ENCODE measurements at regions not wholly inside any gene's neighbourhood (a gene's known extent, or its start where the extent isn't known, plus 50 kb on each side); places are given as distances from the start of the nearest gene placed in this dataset.

DNA sequence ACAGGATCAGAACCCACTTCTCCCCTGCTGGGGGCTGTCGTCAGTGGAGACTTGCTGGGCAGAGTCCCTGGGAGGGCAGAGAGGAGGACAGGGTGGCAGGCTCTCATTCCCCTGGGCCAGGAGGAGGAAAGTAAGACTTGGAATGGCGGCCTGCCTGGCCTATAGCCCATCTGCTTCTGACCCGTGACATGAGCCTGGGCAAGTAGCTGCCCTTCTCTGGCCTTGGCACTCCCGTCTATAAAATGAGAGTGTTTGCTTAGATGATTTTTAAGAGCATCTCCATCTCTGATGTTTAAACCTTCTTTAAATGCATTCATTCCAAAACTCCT lies 173.0 kb downstream of the DDX1 start:
- no peak for DNase-seq (ENCODE audit: low read depth)

DNA sequence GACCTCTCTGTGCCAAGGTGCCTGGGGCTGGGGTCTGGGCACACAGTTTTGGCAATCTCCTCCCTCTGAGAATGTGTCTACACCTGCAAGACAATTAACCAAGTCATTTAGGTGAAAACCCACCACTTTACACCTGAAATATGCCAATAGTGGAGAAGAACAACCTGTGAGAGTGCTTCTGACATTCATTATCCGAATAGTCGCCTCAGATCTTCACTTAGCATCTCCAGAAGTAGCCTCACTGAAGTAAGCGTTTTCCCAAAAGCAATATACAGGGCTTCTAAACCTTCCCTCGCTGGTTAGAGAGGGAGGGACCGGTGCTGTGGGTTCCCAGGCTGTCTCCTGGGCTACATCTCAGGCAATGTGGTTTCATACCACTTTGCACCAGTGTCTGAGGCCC lies 173.5 kb downstream of the DDX1 start:
- no peak for DNase-seq (ENCODE audit: low read depth)

DNA sequence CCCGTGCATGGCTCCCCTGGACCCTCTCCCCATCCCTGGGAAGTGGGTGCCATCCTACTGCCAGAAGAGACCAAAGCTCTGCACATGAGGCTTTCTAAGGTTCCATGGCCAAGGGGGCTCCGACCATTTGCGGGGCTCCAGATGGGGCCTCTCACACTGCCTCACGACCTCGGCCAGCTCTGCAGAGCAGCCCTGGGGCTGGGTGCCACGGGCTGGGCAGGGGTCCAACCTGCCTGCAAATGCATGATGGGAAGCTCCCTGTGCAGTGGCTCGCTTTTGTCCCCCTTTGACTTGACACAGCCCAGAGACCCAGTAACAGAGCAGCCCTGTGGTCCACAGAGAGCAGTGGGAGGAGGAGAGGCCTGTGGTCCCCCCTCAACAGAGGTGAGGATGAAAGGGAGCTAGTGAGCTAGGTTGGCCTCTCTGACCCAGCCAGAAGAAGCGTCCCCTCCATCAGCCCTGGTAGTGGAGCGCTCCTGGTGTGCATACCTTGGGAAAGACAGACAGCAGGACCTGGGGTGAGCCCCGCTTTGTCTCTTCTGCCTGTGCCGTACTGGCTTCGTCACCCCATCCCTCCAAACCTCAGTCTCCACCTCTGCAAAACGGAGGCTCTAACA lies 174.1 kb downstream of the DDX1 start:
- DNase-seq (ENCODE audit: low read depth), result no peak

DNA sequence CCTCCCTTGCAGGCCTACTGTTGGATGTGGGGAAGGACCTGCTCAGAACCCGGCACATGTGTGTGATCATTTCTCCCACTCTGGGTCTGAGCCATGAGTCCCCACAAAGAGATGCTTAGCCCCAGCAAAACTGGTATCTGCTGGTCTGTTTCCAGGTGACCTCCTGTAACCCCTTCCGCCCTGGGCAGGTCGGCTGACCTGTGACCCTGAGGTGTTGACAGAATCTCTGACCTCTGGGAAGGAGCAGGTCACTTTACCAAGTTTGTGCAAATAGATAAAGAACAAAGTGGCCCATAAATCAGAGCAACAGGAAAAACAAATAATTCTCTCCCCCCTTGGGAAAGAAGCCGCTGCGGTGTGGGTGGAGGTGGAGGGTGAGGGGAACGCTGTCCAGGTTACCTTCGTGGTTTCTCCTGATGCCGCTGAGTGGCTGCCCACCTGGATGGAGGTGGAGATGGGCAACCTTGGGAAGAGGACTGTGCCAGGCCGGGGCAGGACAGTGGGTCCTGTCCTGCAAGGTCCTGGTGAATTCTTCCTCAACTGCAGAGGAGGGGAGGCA lies 174.0 kb upstream of the MYCN start:
- no peak for DNase-seq (ENCODE audit: low read depth)

DNA sequence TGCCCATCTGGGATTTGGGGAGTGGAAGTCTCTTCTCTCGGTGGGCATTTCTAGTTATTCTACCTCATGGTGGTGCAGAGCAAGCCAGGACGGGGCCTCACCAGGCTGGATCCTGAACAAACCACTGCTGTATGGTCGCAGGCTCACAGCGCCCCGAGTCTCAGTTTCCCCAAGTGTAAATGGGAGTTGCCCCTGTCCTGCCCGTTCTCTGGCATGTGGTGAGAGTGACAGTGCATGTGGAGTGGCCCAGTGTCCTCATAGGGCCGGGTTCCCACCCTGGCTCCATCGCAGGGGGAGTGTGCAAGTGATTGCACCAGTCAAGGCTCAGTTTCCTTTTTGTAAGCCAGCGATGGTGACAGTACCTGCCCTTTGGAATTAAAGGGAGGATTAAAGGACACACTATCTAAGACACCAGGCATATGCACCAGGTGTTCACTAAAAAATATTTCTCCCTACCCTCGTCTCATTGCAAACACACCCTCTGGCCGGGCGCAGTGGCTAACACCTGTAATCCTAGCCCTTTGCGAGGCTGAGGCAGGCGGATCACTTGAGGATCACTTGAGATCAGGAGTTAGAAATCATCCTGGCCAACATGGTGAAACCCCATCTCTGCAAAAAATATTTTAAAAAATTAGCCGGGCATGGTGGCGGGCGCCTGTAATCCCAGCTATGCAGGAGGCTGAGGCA lies 173.3 kb upstream of the MYCN start:
- DNase-seq (ENCODE audit: low read depth), result no peak

DNA sequence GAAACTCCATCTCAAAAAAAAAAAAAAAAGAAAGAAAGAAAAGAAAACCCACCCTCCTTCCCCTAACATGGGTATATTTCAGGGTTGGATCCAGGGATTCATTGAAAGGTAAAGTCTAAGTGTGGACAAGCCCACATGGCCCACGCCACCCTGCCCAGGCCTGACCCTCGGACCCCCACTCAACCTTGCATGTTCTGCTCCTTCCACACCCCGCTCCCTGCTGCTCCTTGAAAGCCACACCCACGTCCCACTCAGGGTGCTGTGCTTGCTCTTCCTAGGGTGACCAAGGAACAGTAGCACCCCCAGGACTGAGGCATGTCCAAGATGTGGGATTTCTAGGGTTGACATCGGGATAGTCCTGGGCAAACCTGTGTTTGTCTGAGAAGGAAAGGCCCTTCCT lies 172.7 kb upstream of the MYCN start:
- no peak for DNase-seq (ENCODE audit: low read depth)

DNA sequence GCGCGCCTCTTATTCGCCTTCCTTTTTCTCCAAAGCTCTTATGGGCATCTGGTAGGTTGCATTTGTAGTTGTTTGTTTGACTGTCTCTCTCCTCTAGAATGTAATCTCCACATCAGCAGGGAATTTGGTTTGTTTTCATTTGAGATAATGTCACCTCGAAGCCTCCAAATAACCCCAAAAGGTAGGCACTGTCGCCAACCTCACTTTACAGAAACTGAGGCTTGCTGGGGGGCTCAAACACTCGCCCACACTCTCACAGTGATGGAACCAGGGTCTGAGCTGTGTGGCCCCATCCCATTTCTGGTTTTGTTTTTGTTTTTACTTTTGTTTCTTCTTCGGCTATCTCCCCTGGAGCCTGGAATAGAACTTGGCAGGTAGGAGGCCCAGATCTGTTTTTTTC lies 172.2 kb upstream of the MYCN start:
- no peak for DNase-seq (ENCODE audit: low read depth)

DNA sequence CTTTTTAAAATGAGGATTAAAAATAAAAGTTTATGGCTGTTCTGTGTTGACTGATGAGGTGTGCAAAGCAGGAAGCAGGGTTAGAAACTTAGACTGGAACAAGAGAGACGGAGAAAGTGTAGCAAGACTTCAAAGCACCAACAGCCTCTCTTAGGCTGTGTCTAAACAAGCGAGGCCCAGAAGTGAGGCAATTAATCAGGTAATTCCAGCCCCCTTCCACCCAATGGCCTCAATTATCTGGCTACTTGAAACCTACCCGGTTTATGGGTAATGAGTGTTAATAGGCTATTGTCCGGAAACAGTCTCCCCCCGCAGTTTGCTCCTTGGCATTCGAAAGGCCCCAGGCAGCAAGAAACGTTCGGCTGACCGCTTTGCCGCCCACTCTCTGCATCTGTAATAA lies 171.7 kb upstream of the MYCN start:
- no peak for DNase-seq (ENCODE audit: low read depth)

DNA sequence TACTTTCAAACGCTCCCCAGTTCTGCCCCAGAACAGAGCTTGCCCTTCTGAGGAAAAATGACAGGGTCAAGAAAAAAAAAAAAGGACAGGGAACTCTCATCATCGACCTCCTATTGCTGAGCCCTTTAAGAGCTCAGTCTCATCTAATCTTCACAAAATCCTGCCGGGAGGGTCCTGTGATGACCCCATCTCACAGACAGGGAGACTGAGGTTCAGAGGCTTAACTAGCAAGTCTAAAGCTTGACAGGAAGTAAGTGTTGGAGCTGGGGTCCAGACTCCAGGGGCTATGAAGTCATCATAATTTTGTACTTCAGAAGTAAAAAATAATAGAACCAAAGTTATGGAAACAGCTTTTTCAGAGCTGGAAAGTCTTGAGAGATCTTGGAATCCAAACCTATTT lies 171.1 kb upstream of the MYCN start:
- no peak for DNase-seq (ENCODE audit: low read depth)

DNA sequence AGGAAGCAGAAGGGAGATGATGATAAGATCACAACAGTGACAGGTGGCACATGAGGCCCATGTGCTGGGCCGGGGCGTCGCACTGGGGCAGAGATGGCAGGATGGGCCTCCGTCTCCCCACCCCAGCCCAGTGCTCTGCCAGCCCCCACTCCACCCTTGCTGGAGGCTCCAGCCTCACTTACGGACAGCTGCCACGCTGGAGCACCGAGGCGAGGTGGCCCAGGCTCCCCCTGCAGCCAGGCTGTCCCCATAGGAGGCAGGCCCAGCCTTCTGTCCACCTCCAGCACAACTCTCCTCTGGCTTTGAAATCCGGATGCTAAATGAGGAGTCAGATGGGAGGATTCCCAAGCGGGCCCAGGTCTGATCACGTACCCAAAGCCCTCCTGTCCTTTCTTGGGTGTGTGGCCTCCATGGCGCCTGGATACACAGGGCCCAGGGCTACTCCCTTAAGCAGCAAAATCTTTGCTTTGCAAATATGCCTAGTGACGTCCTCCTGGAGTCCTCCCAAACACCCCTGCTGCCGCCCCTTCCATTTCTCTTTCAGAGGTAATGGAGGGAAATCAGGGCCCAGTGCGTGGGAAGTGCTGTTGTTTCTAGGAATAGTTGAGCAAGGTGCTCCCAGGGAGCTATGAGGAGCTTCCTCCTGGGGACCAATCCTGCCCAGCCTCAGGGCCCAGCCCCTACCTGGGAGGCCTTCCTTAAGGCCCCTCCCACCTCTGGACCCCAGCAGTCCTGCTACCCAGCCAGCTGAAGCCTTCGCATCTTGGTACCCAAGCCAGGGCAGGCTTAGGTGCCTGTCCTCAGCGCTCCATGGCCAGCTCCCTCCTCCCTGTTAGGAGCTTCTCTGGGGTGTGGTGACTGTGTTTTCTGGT lies 170.4 kb upstream of the MYCN start:
- DNase-seq (ENCODE audit: low read depth), result no peak

DNA sequence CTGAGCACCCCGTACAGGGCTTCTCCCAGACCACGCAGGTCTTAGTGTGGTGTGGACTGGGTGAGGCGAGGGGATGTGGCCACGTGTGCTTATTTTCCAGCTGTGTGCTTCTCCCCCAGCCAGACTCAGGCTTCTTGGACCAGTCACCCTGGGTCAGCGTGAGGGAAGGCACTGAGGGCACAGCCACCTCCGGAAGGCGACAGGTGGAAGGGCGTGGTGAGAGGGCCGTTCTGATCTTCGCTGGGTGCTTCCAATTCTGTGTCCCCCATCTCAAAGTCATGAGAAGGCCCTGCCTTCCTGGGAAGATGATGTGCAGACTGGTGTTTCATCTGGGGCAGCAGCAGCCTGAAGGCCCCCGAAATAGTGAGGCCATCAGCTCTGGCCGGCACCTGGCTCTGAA lies 169.7 kb upstream of the MYCN start:
- no peak for DNase-seq (ENCODE audit: low read depth)

DNA sequence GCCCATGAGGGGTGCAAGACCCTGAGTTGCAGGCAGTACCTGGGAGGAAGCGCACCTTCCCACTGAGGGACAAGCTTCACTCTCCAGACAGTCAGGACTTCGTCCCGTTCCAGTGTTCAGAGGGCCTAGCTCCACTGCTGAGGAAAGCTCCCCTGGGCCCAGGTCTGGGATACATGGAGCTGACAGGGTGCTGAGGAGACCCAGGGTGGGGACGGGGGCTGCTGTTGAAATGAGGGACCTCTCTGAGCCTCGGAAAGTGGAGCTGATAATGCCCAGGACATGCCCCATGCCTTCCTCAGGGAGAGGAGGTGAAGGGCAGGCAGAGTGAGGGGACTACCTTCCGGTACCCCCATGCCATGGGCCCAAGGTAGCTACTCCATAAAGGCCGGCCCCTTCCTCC lies 169.2 kb upstream of the MYCN start:
- no peak for DNase-seq (ENCODE audit: low read depth)

DNA sequence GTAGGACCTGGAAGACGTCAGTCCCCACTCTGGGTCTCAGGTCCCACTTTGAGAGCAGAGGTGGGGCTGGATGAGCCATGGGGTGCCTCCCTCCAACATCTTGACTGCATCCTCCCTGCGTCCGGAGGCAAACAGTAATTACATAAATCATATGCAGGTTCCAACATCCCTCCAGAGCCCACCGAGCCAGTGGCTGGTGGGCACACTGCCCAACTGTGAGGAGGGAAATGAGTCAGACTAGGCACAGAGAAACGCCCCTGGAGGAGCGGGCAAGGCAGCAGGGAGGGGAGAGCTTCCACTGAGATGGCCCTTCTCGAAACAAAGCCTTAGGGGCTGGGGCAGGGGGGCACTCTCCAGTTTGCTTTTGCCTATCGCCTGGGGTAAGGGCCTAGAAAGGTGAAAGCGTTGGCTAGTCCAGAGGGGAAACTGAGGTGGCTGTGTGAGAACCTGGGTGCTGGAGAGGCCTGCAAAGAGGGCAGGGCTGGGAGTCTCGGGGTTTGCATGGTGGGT lies 168.2 kb upstream of the MYCN start:
- DNase-seq (ENCODE audit: low read depth), result no peak

DNA sequence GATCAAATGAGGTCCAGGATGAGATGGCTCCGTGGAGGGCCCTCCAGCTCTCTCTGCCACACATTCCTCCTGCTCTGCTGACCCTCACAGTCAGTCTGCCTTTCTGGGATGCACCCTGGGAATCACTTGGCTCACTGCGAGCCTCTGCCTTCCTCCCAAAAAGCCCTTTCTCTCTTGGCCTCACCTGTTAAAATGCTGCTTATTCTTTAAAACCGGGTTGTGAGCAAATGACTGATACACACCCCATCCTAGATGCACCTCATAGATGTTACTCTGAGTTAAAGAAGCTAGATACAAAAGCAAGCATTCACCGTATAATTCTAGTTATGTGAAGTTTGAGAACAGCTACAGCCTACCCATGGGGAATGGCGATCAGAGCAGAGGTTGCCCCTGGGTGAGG lies 167.7 kb upstream of the MYCN start:
- no peak for DNase-seq (ENCODE audit: low read depth)

DNA sequence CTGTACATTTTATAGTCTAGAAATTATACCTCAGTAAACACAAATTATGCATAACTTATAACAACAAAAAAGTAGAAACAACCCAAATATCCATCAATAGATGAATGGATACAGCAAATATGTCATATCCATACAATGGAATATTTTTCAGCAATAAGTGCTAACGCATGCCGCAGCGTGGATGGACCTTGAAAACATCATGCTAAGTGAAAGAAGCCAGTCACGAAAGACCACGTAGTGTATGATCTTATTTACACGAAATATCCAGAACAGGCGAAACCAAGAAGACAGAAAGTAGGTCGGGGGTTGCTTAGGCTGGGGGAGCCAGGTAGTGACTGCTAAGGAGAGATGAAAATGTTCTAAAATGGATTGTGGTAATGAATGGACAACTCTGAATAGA lies 167.1 kb upstream of the MYCN start:
- no peak for DNase-seq (ENCODE audit: low read depth)

DNA sequence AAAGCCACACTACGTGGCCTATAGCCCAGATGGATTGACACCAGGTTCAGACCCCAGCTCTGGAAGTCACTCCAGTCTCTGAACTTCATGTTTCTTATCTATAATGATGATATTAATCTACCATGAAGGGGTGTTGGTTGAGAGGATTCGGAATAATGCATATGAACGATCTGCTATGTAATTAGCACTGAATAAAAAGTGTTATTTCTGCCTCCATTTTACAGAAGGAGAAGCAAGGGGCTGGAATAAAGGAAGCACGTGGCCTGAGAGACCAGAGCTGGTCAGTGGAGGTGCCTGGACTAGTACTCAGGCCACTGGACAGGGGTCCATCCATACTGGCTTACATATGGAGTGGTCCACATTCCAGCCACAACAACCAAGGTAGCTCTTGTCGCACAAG lies 166.5 kb upstream of the MYCN start:
- no peak for DNase-seq (ENCODE audit: low read depth)

DNA sequence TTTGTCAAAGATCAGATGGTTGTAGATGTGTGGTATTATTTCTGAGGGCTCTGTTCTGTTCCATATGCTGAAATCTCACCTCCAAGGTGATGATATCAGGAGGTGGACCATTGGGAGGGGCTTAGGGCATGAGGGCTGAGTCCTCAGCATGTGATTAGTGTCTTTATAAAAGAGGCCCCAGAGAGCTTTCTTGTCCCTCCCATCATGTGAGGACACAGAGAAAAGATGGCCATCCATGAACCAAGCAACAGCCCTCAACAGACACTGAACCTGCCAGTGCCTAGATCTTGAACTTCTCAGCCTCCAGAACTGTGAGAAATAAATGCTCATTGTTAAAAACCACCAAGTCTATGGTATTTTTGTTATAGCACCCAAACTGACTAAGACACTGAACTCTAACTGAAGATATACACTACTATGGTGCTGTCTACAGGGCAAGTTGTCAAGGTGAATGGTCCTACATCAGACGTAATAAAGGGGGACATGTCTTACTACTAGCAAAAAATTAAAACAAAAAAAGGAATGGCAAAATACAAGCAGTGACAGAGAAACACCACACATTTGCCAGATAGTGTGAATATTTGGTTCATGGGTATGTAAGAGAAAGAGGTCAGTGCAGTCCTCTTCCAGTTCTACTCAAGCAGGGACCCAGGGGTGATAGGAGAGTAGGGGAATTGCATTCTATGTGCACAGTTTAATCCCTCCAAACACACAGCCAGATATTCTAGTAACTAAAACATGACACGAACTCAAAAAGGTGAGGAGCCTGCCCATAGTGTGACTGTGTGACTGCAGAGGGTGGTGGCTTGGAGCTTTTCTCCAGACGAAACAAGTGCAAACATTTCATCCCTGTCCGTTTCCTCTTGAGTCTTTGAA lies 164.4 kb upstream of the MYCN start:
- no peak for DNase-seq (ENCODE audit: low read depth)

DNA sequence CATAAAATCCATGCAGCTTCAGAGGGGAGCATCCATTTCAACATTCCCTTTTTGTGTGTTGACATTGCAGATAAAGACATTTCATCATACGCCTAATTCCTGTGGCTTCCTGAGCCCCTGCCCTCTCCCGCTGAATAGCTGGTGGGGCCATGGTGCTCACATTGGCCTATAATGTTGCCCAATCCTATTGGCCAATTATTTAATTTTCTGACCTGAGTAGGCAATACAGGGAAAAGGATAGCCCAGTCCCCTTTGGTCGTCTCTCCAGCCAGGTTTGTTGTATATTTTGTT lies 163.8 kb upstream of the MYCN start:
- DNase-seq (ENCODE audit: low read depth), result no peak

DNA sequence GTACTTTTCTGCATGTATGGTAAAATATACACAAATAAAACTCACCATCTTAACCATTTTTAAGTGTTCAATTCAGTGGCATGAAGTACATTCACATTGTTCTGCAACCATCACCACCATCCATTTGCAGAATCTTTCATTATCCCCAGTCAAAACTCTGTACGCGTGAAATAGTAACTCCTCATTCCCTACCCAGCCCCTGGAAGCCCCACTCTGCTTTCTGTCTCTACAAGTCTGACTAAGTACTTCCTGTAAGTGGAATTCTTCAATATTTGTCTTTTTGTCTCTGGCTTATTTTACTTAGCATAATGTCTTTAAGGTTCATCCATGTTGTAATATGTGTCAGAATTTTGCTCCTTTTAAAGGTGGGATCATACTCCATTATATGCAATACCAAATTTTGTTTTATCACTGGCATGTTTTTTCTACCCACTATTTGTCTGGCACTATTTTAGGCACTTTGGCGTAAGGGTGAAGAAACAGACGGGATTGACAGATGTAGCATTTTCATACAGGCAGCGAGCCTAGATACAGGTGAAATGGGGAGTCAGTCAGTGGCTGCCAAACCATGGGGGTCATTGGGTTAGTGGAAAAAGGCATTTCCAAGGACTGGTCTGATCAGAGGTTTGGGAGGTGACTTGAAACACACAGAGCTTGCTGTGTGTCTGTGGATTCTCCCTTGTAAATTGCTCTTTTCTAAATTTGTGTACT lies 163.2 kb upstream of the MYCN start:
- DNase-seq (ENCODE audit: low read depth), result no peak

DNA sequence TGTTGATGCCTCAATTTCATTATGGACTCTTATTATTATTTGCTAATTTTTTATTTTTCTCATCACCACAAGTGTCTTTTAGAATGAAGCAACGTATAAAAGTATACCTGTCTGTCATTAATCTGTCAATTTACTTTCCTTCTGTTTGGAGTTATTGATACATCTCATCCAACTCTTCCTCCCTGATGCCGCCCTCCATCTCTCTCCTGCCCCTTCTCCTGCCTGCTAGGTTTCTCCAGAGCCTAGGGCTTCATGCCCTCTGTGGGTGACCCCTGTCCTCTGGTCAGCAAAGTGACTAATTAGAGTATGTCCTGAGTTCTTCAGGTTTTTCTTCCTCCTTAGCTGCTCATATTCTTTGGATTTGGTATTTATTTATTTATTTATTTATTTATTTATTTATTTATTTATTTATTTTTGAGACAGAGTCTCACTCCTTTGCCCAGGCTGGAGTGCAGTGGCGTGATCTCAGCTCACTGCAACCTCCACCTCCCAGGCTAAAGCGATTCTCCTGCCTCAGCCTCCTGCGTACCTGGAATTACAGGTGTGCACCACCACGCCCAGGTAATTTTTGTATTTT lies 162.5 kb upstream of the MYCN start:
- no peak for DNase-seq (ENCODE audit: low read depth)
